Mesendoderm (in vitro differentiated cells): ENCODE measurements at regions not wholly inside any gene's neighbourhood (a gene's known extent, or its start where the extent isn't known, plus 50 kb on each side); places are given as distances from the start of the nearest gene placed in this dataset.

Experiments used
- DNase-seq: peaks from one replicate; pipeline ENCODE4 v3.0.0; 2013
- H2AK5ac ChIP-seq: 2 replicates; pipeline ENCODE4 v1.6.1; 2013; ENCODE audit warnings: low read length, inconsistent platforms
- H2BK120ac ChIP-seq: 2 replicates; pipeline ENCODE4 v1.6.1; 2013; ENCODE audit warnings: low read depth, mild to moderate bottlenecking, low read length, moderate library complexity, mixed read lengths
- H2BK15ac ChIP-seq: replicated peaks from 2 replicates; pipeline ENCODE4 v1.6.1; 2013; ENCODE audit warnings: low read depth, mild to moderate bottlenecking, moderate library complexity
- H2BK5ac ChIP-seq: 2 replicates; pipeline ENCODE4 v1.6.1; 2013; ENCODE audit warnings: low read length, inconsistent platforms
- H3K18ac ChIP-seq: 2 replicates; pipeline ENCODE4 v1.6.1; 2013; ENCODE audit warnings: mild to moderate bottlenecking, low read length, mixed read lengths
- H3K23ac ChIP-seq: one replicate; pipeline ENCODE4 v1.6.1; 2013; ENCODE audit warnings: low read length
- H3K27ac ChIP-seq: 2 replicates; pipeline ENCODE4 v1.5.1; 2013; ENCODE audit warnings: low read depth, mild to moderate bottlenecking, inconsistent platforms, low read length, moderate library complexity
- H3K27me3 ChIP-seq: 2 replicates; pipeline ENCODE4 v1.6.1; 2013; ENCODE audit warnings: low read length, control low read depth, mild to moderate bottlenecking, inconsistent platforms; ENCODE audit not compliant: insufficient read depth, poor library complexity
- H3K36me3 ChIP-seq: 2 replicates; pipeline ENCODE4 v1.6.1; 2013; ENCODE audit warnings: low read length, inconsistent platforms; ENCODE audit not compliant: control insufficient read depth, insufficient read depth
- H3K4ac ChIP-seq: one replicate; pipeline ENCODE4 v1.6.1; 2013; ENCODE audit warnings: low read depth, mild to moderate bottlenecking, low read length, moderate library complexity
- H3K4me1 ChIP-seq: 2 replicates; pipeline ENCODE4 v1.6.1; 2013; ENCODE audit warnings: low read depth, low read length, inconsistent platforms; ENCODE audit not compliant: control insufficient read depth
- H3K4me2 ChIP-seq: 2 replicates; pipeline ENCODE4 v1.6.1; 2013; ENCODE audit warnings: low read length
- H3K4me3 ChIP-seq: 2 replicates; pipeline ENCODE4 v1.5.1; 2013; ENCODE audit warnings: mild to moderate bottlenecking, low read length
- H3K56ac ChIP-seq: one replicate; pipeline ENCODE4 v1.6.1; 2013; ENCODE audit warnings: low read length
- H3K79me1 ChIP-seq: 2 replicates; pipeline ENCODE4 v1.6.1; 2013; ENCODE audit warnings: low read length, inconsistent platforms
- H3K79me2 ChIP-seq: 2 replicates; pipeline ENCODE4 v1.6.1; 2013; ENCODE audit warnings: mild to moderate bottlenecking, low read length; ENCODE audit not compliant: control insufficient read depth, insufficient read depth
- H3K9ac ChIP-seq: 2 replicates; pipeline ENCODE4 v1.6.1; 2013; ENCODE audit warnings: low read length, inconsistent platforms
- H4K5ac ChIP-seq: one replicate; pipeline ENCODE4 v1.6.1; 2013; ENCODE audit warnings: low read length
- H4K8ac ChIP-seq: one replicate; pipeline ENCODE4 v1.6.1; 2013; ENCODE audit warnings: low read depth, mild to moderate bottlenecking, control low read depth, low read length, moderate library complexity
- WGBS: extraction: QIAGEN DNeasy Blood & Tissue Kit; methylation state at CpG from one replicate; pipeline ENCODE4 v1.1.7; 2013; ENCODE audit warnings: low lambda C conversion rate, missing lambda C conversion rate; ENCODE audit not compliant: insufficient coverage; ENCODE audit errors: extremely low coverage; 5-methylcytosine and 5-hydroxymethylcytosine counted together

GRCh38 chr17:71432378-71433315, 688.2 kb upstream of the SOX9 start:
- H3K4me1 ChIP-seq, result no peaks in the 10 kb centered on the region
- H3K56ac ChIP-seq, result no peak overlapping the region
- H3K27me3 ChIP-seq, result peaks cover 2% of the 10 kb centered on the region
- no peak for DNase-seq
- H3K36me3 ChIP-seq, result no peaks in the 10 kb centered on the region
- H3K79me1 ChIP-seq, result no peaks in the 10 kb centered on the region
- no peak overlapping the region for H3K9ac ChIP-seq
- H3K4me2 ChIP-seq, result no peak overlapping the region
- no peak overlapping the region for H4K8ac ChIP-seq
- H2BK120ac ChIP-seq, result no peak overlapping the region
- no peak overlapping the region for H2BK15ac ChIP-seq
- H3K4me3 ChIP-seq, result no peak overlapping the region
- no peak overlapping the region for H3K23ac ChIP-seq
- no peak overlapping the region for H2AK5ac ChIP-seq
- no peak overlapping the region for H3K27ac ChIP-seq
- no peak overlapping the region for H3K18ac ChIP-seq
- no peak overlapping the region for H4K5ac ChIP-seq
- no peak overlapping the region for H3K4ac ChIP-seq
- WGBS, result no CpG with 5 or more reads among the region's 2 CpGs
- H3K79me2 ChIP-seq, result no peaks in the 10 kb centered on the region
- no peak overlapping the region for H2BK5ac ChIP-seq

- Histone ChIP-seq H3K23ac (no peak overlapping the region), H3K4me2 (no peak overlapping the region), H3K4me3 (no peak overlapping the region), H4K8ac (no peak overlapping the region), H2BK5ac (no peak overlapping the region), H2BK15ac (no peak overlapping the region), H3K4me1 (no peaks in the 10 kb centered on the region), H3K79me1 (no peaks in the 10 kb centered on the region), H2BK120ac (no peak overlapping the region), H3K79me2 (no peaks in the 10 kb centered on the region), H4K5ac (no peak overlapping the region), H3K9ac (no peak overlapping the region), H3K18ac (no peak overlapping the region), H2AK5ac (no peak overlapping the region), H3K27ac (no peak overlapping the region), H3K36me3 (no peaks in the 10 kb centered on the region), H3K27me3 (peaks cover 2% of the 10 kb centered on the region), H3K4ac (no peak overlapping the region), H3K56ac (no peak overlapping the region)
- no CpG with 5 or more reads among the region's 1 CpG for WGBS
- no peak for DNase-seq
Measured at GRCh38 chr17:71434716-71435115, 686.1 kb upstream of the SOX9 start.

- H2AK5ac ChIP-seq, result no peak overlapping the region
- H2BK120ac ChIP-seq, result no peak overlapping the region
- no peak overlapping the region for H2BK5ac ChIP-seq
- no peak overlapping the region for H3K4me2 ChIP-seq
- no peaks in the 10 kb centered on the region for H3K4me1 ChIP-seq
- no peak overlapping the region for H4K5ac ChIP-seq
- no peak overlapping the region for H3K9ac ChIP-seq
- no peak overlapping the region for H3K4ac ChIP-seq
- H2BK15ac ChIP-seq, result no peak overlapping the region
- no peak for DNase-seq
- H3K27me3 ChIP-seq, result peaks cover 2% of the 10 kb centered on the region
- H3K79me1 ChIP-seq, result no peaks in the 10 kb centered on the region
- H3K4me3 ChIP-seq, result no peak overlapping the region
- H4K8ac ChIP-seq, result no peak overlapping the region
- H3K18ac ChIP-seq, result no peak overlapping the region
- H3K27ac ChIP-seq, result no peak overlapping the region
- H3K36me3 ChIP-seq, result no peaks in the 10 kb centered on the region
- H3K56ac ChIP-seq, result no peak overlapping the region
- no CpG with 5 or more reads among the region's 1 CpG for WGBS
- H3K79me2 ChIP-seq, result no peaks in the 10 kb centered on the region
- H3K23ac ChIP-seq, result no peak overlapping the region
Measured at GRCh38 chr17:71436479-71436878, 684.3 kb upstream of the SOX9 start.

- Histone ChIP-seq H3K4me2 (no peak overlapping the region), H3K4ac (no peak overlapping the region), H2AK5ac (no peak overlapping the region), H2BK120ac (no peak overlapping the region), H4K5ac (no peak overlapping the region), H3K79me1 (no peaks in the 10 kb centered on the region), H3K23ac (no peak overlapping the region), H2BK15ac (no peak overlapping the region), H3K9ac (no peak overlapping the region), H3K18ac (no peak overlapping the region), H3K27ac (no peak overlapping the region), H3K27me3 (peaks cover 2% of the 10 kb centered on the region), H3K79me2 (no peaks in the 10 kb centered on the region), H3K36me3 (no peaks in the 10 kb centered on the region), H3K4me3 (no peak overlapping the region), H4K8ac (no peak overlapping the region), H2BK5ac (no peak overlapping the region), H3K4me1 (no peaks in the 10 kb centered on the region), H3K56ac (no peak overlapping the region)
- DNase-seq, result no peak
- WGBS, result no CpG with 5 or more reads among the region's 1 CpG
Measured at GRCh38 chr17:71437166-71437565, 683.7 kb upstream of the SOX9 start.

DNA sequence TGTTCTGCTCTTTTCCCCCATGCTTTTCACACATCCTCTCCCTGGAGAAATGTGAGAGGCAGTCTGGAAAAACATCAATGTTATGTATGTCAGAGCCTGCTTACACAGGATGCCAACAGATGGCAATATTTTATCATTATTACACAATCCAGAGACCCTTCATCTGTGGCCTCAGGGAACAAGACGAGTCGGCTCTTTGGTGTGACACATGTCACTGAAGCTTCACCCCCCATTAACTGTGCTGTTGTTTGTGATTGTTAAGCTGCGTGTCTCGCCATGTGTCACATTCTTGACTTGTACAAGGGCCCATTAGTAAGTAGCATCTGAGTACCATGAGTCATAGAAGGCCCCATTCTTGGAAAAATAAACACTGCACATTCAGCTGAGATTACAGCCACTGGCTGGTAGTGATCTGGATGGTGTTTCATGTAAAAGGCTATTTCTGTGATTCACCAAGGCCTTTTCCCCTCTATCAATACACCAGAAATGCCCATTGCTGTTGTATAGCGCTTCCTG, 682.1 kb upstream of the SOX9 start:
- Histone ChIP-seq H2BK15ac (no peak overlapping the region), H3K9ac (no peak overlapping the region), H2AK5ac (no peak overlapping the region), H2BK120ac (no peak overlapping the region), H3K56ac (no peak overlapping the region), H3K27me3 (no peaks in the 10 kb centered on the region), H3K18ac (no peak overlapping the region), H3K27ac (no peak overlapping the region), H3K4ac (no peak overlapping the region), H4K8ac (no peak overlapping the region), H3K4me1 (no peaks in the 10 kb centered on the region), H2BK5ac (no peak overlapping the region), H3K4me2 (no peak overlapping the region), H3K36me3 (no peaks in the 10 kb centered on the region), H3K79me1 (no peaks in the 10 kb centered on the region), H3K4me3 (no peak overlapping the region), H3K79me2 (no peaks in the 10 kb centered on the region), H4K5ac (no peak overlapping the region), H3K23ac (no peak overlapping the region)
- no peak for DNase-seq
- WGBS, result no CpG with 5 or more reads among the region's 5 CpGs
